IMR-90 (cell line): ENCODE measurements at regions not wholly inside any gene's neighbourhood (a gene's known extent, or its start where the extent isn't known, plus 50 kb on each side); places are given as distances from the start of the nearest gene placed in this dataset.

Experiments
- ATAC-seq: fragments of 200-7000 bp; cut with Tn5 transposase; 2 replicates; pipeline ENCODE4 v1.9.1; 2020; ENCODE audit warnings: low read depth, mild to moderate bottlenecking, moderate library complexity
- BruUV-seq: library from RNA; stranded (reverse); fragments of 400-500 nt; replicated peaks from 2 replicates; lab custom pipeline; 2021; lab: Mats Ljungman, UMichigan
- CTCF ChIA-PET: fragments of 300-600 bp; formaldehyde crosslinking; extraction: SDS; loops from one replicate; lab custom pipeline; 2021; ENCODE audit warnings: antibody characterized with exemption; lab: Yijun Ruan, JAX
- POLR2A ChIA-PET: fragments of 300-600 bp; sonication (Branson Sonifier 250); formaldehyde crosslinking; loops from one replicate; lab custom pipeline; 2022; ENCODE audit warnings: antibody characterized with exemption; ENCODE audit not compliant: unreplicated experiment; lab: Charles Lee
- DNase-seq: peaks from one replicate; pipeline ENCODE4 v3.0.0; 2013
- H2AFZ ChIP-seq: replicated peaks from 2 replicates; pipeline ENCODE3; 2013; ENCODE audit warnings: low read length, mild to moderate bottlenecking; ENCODE audit not compliant: poor library complexity
- H2AK5ac ChIP-seq: 2 replicates; pipeline ENCODE4 v1.6.1; 2013; ENCODE audit warnings: low read depth, low read length, inconsistent platforms
- H2AK9ac ChIP-seq: replicated peaks from 2 replicates; pipeline ENCODE3; 2013; ENCODE audit warnings: mild to moderate bottlenecking, low read depth, low read length, moderate library complexity; ENCODE audit not compliant: poor library complexity
- H2BK120ac ChIP-seq: 2 replicates; pipeline ENCODE4 v1.6.1; 2013; ENCODE audit warnings: low read depth, low read length, inconsistent platforms
- H2BK15ac ChIP-seq: 3 replicates; pipeline ENCODE4 v1.6.1; 2013; ENCODE audit warnings: low read depth, low read length, inconsistent platforms
- H2BK20ac ChIP-seq: 2 replicates; pipeline ENCODE4 v1.6.1; 2013; ENCODE audit warnings: low read depth, mild to moderate bottlenecking, inconsistent platforms, low read length, moderate library complexity
- H2BK5ac ChIP-seq: 2 replicates; pipeline ENCODE4 v1.6.1; 2013; ENCODE audit warnings: mild to moderate bottlenecking, low read depth, low read length, inconsistent platforms; ENCODE audit not compliant: poor library complexity, severe bottlenecking
- H3K14ac ChIP-seq: replicated peaks from 2 replicates; pipeline ENCODE4 v1.6.1; 2013; ENCODE audit warnings: low read depth, low read length, inconsistent platforms
- H3K18ac ChIP-seq: 2 replicates; pipeline ENCODE4 v1.6.1; 2013; ENCODE audit warnings: low read depth, low read length, control low read depth
- H3K23ac ChIP-seq: 2 replicates; pipeline ENCODE4 v1.6.1; 2013; ENCODE audit warnings: low read depth, low read length, inconsistent platforms
- H3K27ac ChIP-seq: 2 replicates; pipeline ENCODE4 v1.5.1; 2013; ENCODE audit warnings: mild to moderate bottlenecking, control low read depth, low read length; ENCODE audit not compliant: insufficient read depth
- H3K27me3 ChIP-seq: 2 replicates; pipeline ENCODE4 v1.6.1; 2013; ENCODE audit warnings: low read length; ENCODE audit not compliant: control insufficient read depth, insufficient read depth
- H3K36me3 ChIP-seq: 2 replicates; pipeline ENCODE4 v1.6.1; 2013; ENCODE audit warnings: low read length, mixed read lengths; ENCODE audit not compliant: control insufficient read depth, insufficient read depth
- H3K4ac ChIP-seq: 2 replicates; pipeline ENCODE4 v1.6.1; 2013; ENCODE audit warnings: low read depth, low read length, inconsistent platforms
- H3K4me1 ChIP-seq: 2 replicates; pipeline ENCODE4 v1.6.1; 2013; ENCODE audit warnings: low read length, mixed read lengths; ENCODE audit not compliant: control insufficient read depth, insufficient read depth
- H3K4me2 ChIP-seq: 2 replicates; pipeline ENCODE4 v1.6.1; 2013; ENCODE audit warnings: low read depth, mild to moderate bottlenecking, control low read depth, low read length, moderate library complexity
- H3K4me3 ChIP-seq: 2 replicates; pipeline ENCODE4 v1.5.1; 2013; ENCODE audit warnings: low read depth, mild to moderate bottlenecking, control low read depth, low read length, moderate library complexity; ENCODE audit not compliant: insufficient read depth
- H3K56ac ChIP-seq: 2 replicates; pipeline ENCODE4 v1.6.1; 2013; ENCODE audit warnings: low read length, inconsistent platforms; ENCODE audit not compliant: insufficient read depth; ENCODE audit errors: extremely low read depth
- H3K79me1 ChIP-seq, 2 experiments: 2 replicates each; pipeline ENCODE4 v1.6.1; 2013; ENCODE audit warnings: low read length in 2 of 2, inconsistent platforms in 1 of 2, low read depth in 1 of 2
- H3K9ac ChIP-seq: 2 replicates; pipeline ENCODE4 v1.6.1; 2013; ENCODE audit warnings: low read depth, low read length, control low read depth
- H3K9me1 ChIP-seq: 2 replicates; pipeline ENCODE4 v1.6.1; 2013; ENCODE audit warnings: low read length, inconsistent platforms; ENCODE audit not compliant: insufficient read depth
- H3K9me3 ChIP-seq: 2 replicates; pipeline ENCODE4 v1.6.1; 2013; ENCODE audit warnings: low read length; ENCODE audit not compliant: control insufficient read depth, insufficient read depth
- H4K20me1 ChIP-seq: 2 replicates; pipeline ENCODE4 v1.6.1; 2013; ENCODE audit warnings: low read length, inconsistent platforms; ENCODE audit not compliant: insufficient read depth
- H4K5ac ChIP-seq: 2 replicates; pipeline ENCODE4 v1.6.1; 2013; ENCODE audit warnings: mild to moderate bottlenecking, low read depth, low read length, control low read depth
- H4K8ac ChIP-seq, 2 experiments: 2 replicates each; pipeline ENCODE4 v1.6.1; 2013; ENCODE audit warnings: low read depth in 2 of 2, low read length in 2 of 2, control low read depth in 1 of 2, inconsistent platforms in 1 of 2
- H4K91ac ChIP-seq: 2 replicates; pipeline ENCODE4 v1.6.1; 2013; ENCODE audit warnings: low read depth, low read length, inconsistent platforms; ENCODE audit not compliant: insufficient read depth
- CEBPB ChIP-seq: IDR thresholded peaks from 2 replicates; pipeline ENCODE4 v1.6.1; 2012; ENCODE audit warnings: low read depth, low read length, improper control_type of control experiment
- CTCF ChIP-seq: conservative IDR thresholded peaks from 2 replicates; pipeline ENCODE4 v1.5.1; 2012; ENCODE audit warnings: mild to moderate bottlenecking, low read depth, low read length, improper control_type of control experiment
- FOS ChIP-seq: fragments of 150-350 bp; IDR thresholded peaks from 2 replicates; pipeline ENCODE4 v1.6.1; 2016; ENCODE audit warnings: low read depth, low read length
- MXI1 ChIP-seq: IDR thresholded peaks from 2 replicates; pipeline ENCODE4 v1.6.1; 2012; ENCODE audit warnings: low read depth, mild to moderate bottlenecking, low read length, moderate library complexity, borderline replicate concordance
- NFE2L2 ChIP-seq: fragments of 150-350 bp; IDR thresholded peaks from 2 replicates; pipeline ENCODE4 v1.6.1; 2016; ENCODE audit warnings: low read depth, mild to moderate bottlenecking, low read length
- RFX5 ChIP-seq: IDR thresholded peaks from 2 replicates; pipeline ENCODE4 v1.8.0; 2012; ENCODE audit warnings: low read depth, mild to moderate bottlenecking, low read length, moderate library complexity
- SMC3 ChIP-seq: fragments of 150-350 bp; IDR thresholded peaks from 2 replicates; pipeline ENCODE4 v1.6.1; 2016; ENCODE audit warnings: low read depth, mild to moderate bottlenecking, antibody characterized with exemption, low read length, moderate library complexity
- WGBS, 2 experiments: methylation state at CpG; one replicate each; pipeline versions ENCODE4 v1.1.5 to v1.1.7; 2013; ENCODE audit warnings: missing lambda C conversion rate in 2 of 2; ENCODE audit not compliant: insufficient read length in 1 of 2; ENCODE audit errors: extremely low coverage in 2 of 2; 5-methylcytosine and 5-hydroxymethylcytosine counted together
- dilution Hi-C: fragments of 300-500 bp; cut with HindIII; formaldehyde crosslinking; loops from one replicate; pipeline ENCODE4 v1.14.3; 2018; ENCODE audit warnings: low sequenced_read_pairs; ENCODE audit not compliant: unreplicated experiment
- in situ Hi-C: fragments of 300-500 bp; cut with MboI; formaldehyde crosslinking; loops from 3 replicates; pipeline ENCODE4 v1.14.3; 2019; ENCODE audit warnings: low sequenced_read_pairs, inconsistent platforms, mixed read lengths
- intact Hi-C: fragments of 100-400 bp; cut with micrococcal nuclease; formaldehyde crosslinking; loops from 2 replicates; pipeline ENCODE4 v1.10.0; 2022

GRCh38 chr5:108545301-108545700, 163.4 kb upstream of the FBXL17 start:
- dilution Hi-C loops: no loop called here
- CTCF ChIA-PET: no interaction called here
- no CpG with 5 or more reads among the region's 1 CpG for WGBS, 2 experiments

More at GRCh38 chr5:108545301-108545700, 163.4 kb upstream of the FBXL17 start:
- Histone ChIP-seq H3K14ac (no peak overlapping the region), H3K4ac (no peak overlapping the region), H3K56ac (no peak overlapping the region), H2AK9ac (no peak overlapping the region), H3K27ac (no peak overlapping the region), H4K20me1 (no peaks in the 10 kb centered on the region), H3K4me2 (no peak overlapping the region), H4K5ac (no peak overlapping the region), H2BK20ac (no peak overlapping the region), H3K4me3 (no peak overlapping the region), H2AK5ac (no peak overlapping the region), H2AFZ (no peak overlapping the region), H2BK5ac (no peak overlapping the region), H4K8ac (no peak overlapping the region), H3K18ac (no peak overlapping the region), H3K27me3 (no peaks in the 10 kb centered on the region), H3K23ac (no peak overlapping the region), H4K91ac (no peak overlapping the region), H3K9me3 (no peaks in the 10 kb centered on the region), H3K79me1 (no peaks in the 10 kb centered on the region), H2BK120ac (no peak overlapping the region), H3K9ac (no peak overlapping the region), H3K36me3 (no peaks in the 10 kb centered on the region), H2BK15ac (no peak overlapping the region), H3K4me1 (peaks cover 2% of the 10 kb centered on the region; the same call in 1 of the 2 replicates), H3K9me1 (no peaks in the 10 kb centered on the region; the same call in 1 of the 2 replicates)
- DNase-seq (no peak), ATAC-seq (no peak)
- TF ChIP-seq NFE2L2: no peak
- TF ChIP-seq CTCF: no peak
- TF ChIP-seq MXI1: no peak
- no peak for TF ChIP-seq CEBPB
- TF ChIP-seq FOS: no peak
- TF ChIP-seq RFX5: no peak
- no peak for TF ChIP-seq SMC3
- POLR2A ChIA-PET: no interaction called here
- in situ Hi-C loops (no loop called here), intact Hi-C loops (no loop called here)
- no TSS peak for BruUV-seq
